ENCODE measurements at regions not wholly inside any gene's neighbourhood (a gene's known extent, or its start where the extent isn't known, plus 50 kb on each side); places are given as distances from the start of the nearest gene placed in this dataset.

DNA sequence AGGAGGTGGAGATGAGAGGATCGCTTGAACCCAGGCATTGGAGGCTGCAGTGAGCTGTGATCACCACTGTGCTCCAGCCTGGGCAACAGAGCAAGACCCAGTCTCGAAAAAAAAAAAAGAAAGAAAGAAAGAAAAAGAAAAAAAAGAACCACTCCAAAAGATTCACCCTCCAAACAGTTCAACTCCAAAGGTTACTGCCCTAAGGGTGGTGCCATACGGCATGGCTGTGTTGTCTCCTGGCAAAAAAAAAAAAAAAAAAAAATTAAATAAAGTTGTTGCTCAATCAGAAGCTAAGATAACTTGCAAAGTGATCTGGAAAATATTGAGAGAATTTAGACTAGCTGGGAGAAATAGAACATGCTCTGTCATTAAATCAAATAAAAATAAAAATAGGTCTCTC lies 79.5 kb downstream of the KCTD15 start:
- Mint-ChIP-seq H3K4me1 (peaks cover 19% of the 10 kb centered on the region), H3K27ac (0 out of 2 replicates have a peak overlapping the region, but pooled peaks have one; percentile 31), H3K27me3 (ENCODE audit: insufficient read depth, low read depth, poor library complexity) (peaks cover 5% of the 10 kb centered on the region), H3K36me3 (ENCODE audit: low read depth) (no peaks in the 10 kb centered on the region), H3K4me3 (no peak overlapping the region), H3K9me3 (no peaks in the 10 kb centered on the region)
- Histone ChIP-seq H3K9me2 (ENCODE audit: insufficient read depth) (0 out of 2 replicates have a peak, but pooled peaks cover 2% of the 10 kb centered on the region), H3K36me3 (ENCODE audit: insufficient read depth) (no peaks in the 10 kb centered on the region), H3K4me1 (ENCODE audit: insufficient read depth) (peaks cover 17% of the 10 kb centered on the region), H3F3A (replicated peaks; ENCODE audit: low read depth) (no peaks in the 10 kb centered on the region), H3K79me2 (replicated peaks; ENCODE audit: insufficient read depth) (no peaks in the 10 kb centered on the region), H3K27ac (ENCODE audit: low read depth) (no peak overlapping the region), H2AFZ (no peak overlapping the region), H3K4me2 (no peak overlapping the region), H3K27me3 (ENCODE audit: insufficient read depth) (no peaks in the 10 kb centered on the region), H4K20me1 (replicated peaks; ENCODE audit: insufficient read depth) (no peaks in the 10 kb centered on the region), H3K4me3 (no peak overlapping the region)
- TF ChIP-seq CTCF (conservative IDR thresholded peaks at IDR 0.05; ENCODE audit: low read depth in 2 of 2) (no peak), ZNF114 (CRISPR knock-in tag; IDR thresholded peaks at IDR 0.05) (no peak), STAT1 (IDR thresholded peaks at IDR 0.05; ENCODE audit: unreplicated experiment) (no peak), POLR2AphosphoS5 (IDR thresholded peaks at IDR 0.05; ENCODE audit: low read depth) (no peak), ZNF331 (CRISPR knock-in tag; IDR thresholded peaks at IDR 0.05; ENCODE audit: low read depth) (no peak), ZNF462 (CRISPR knock-in tag; IDR thresholded peaks at IDR 0.05) (no peak), EZH2 (IDR thresholded peaks at IDR 0.05; ENCODE audit: low read depth, unreplicated experiment) (no peak), JUNB (IDR thresholded peaks at IDR 0.05; ENCODE audit: unreplicated experiment) (no peak), CREB1 (CRISPR knock-in tag; IDR thresholded peaks at IDR 0.05; ENCODE audit: low read depth) (no peak), NANOG (IDR thresholded peaks at IDR 0.05; ENCODE audit: borderline replicate concordance) (no peak), EZH2phosphoT487 (IDR thresholded peaks at IDR 0.05; ENCODE audit: unreplicated experiment) (no peak)
- TF ChIP-seq, protein P1, sequence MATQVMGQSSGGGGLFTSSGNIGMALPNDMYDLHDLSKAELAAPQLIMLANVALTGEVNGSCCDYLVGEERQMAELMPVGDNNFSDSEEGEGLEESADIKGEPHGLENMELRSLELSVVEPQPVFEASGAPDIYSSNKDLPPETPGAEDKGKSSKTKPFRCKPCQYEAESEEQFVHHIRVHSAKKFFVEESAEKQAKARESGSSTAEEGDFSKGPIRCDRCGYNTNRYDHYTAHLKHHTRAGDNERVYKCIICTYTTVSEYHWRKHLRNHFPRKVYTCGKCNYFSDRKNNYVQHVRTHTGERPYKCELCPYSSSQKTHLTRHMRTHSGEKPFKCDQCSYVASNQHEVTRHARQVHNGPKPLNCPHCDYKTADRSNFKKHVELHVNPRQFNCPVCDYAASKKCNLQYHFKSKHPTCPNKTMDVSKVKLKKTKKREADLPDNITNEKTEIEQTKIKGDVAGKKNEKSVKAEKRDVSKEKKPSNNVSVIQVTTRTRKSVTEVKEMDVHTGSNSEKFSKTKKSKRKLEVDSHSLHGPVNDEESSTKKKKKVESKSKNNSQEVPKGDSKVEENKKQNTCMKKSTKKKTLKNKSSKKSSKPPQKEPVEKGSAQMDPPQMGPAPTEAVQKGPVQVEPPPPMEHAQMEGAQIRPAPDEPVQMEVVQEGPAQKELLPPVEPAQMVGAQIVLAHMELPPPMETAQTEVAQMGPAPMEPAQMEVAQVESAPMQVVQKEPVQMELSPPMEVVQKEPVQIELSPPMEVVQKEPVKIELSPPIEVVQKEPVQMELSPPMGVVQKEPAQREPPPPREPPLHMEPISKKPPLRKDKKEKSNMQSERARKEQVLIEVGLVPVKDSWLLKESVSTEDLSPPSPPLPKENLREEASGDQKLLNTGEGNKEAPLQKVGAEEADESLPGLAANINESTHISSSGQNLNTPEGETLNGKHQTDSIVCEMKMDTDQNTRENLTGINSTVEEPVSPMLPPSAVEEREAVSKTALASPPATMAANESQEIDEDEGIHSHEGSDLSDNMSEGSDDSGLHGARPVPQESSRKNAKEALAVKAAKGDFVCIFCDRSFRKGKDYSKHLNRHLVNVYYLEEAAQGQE (IDR thresholded peaks at IDR 0.05; ENCODE audit: unreplicated experiment): no peak
- TF ChIP-seq, protein P2, sequence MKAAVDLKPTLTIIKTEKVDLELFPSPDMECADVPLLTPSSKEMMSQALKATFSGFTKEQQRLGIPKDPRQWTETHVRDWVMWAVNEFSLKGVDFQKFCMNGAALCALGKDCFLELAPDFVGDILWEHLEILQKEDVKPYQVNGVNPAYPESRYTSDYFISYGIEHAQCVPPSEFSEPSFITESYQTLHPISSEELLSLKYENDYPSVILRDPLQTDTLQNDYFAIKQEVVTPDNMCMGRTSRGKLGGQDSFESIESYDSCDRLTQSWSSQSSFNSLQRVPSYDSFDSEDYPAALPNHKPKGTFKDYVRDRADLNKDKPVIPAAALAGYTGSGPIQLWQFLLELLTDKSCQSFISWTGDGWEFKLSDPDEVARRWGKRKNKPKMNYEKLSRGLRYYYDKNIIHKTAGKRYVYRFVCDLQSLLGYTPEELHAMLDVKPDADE (IDR thresholded peaks at IDR 0.05): no peak
- DNase-seq (ENCODE audit: low spot score): no peak
- no peak for ATAC-seq

Measured in GM23338 (cell line).